ENCODE measurements at regions not wholly inside any gene's neighbourhood (a gene's known extent, or its start where the extent isn't known, plus 50 kb on each side); places are given as distances from the start of the nearest gene placed in this dataset.

- DNase-seq, result no peak
- Histone ChIP-seq H3K9me3 (ENCODE audit: control insufficient read depth in 2 of 2, low read length in 2 of 2) (no peaks in the 10 kb centered on the region), H3K36me3 (ENCODE audit: control insufficient read depth, insufficient read depth, low read length) (no peaks in the 10 kb centered on the region), H3K27ac (ENCODE audit: insufficient read depth, low read length, poor library complexity, severe bottlenecking) (no peak overlapping the region), H3K4me3 (ENCODE audit: low read depth, low read length) (no peak overlapping the region), H3K27me3 (ENCODE audit: control insufficient read depth, insufficient read depth, low read length) (peaks cover 12% of the 10 kb centered on the region), H3K4me1 (ENCODE audit: control insufficient read depth, insufficient read depth, low read length, poor library complexity, severe bottlenecking) (no peaks in the 10 kb centered on the region)
- H3K4me3 Mint-ChIP-seq, result no peak overlapping the region
- H3K9me3 Mint-ChIP-seq, result peaks cover 0 to 5% (median 0%) of the 10 kb centered on the region in 7 donors
- no peaks in the 10 kb centered on the region for H3K4me1 Mint-ChIP-seq
- no peak overlapping the region for H3K27ac Mint-ChIP-seq
- peaks cover 16% of the 10 kb centered on the region for H3K27me3 Mint-ChIP-seq
- ATAC-seq (ENCODE audit: low read depth in 2 of 2), result no peak
- no peaks in the 10 kb centered on the region for H3K36me3 Mint-ChIP-seq
These were observed 865.6 kb upstream of the ID2 start for GRCh38 chr2:7816233-7816632.

- Histone ChIP-seq H3K4me3 (ENCODE audit: low read depth, low read length) (no peak overlapping the region), H3K4me1 (ENCODE audit: control insufficient read depth, insufficient read depth, low read length, poor library complexity, severe bottlenecking) (no peaks in the 10 kb centered on the region), H3K9me3 (ENCODE audit: control insufficient read depth in 2 of 2, low read length in 2 of 2) (no peaks in the 10 kb centered on the region), H3K27me3 (ENCODE audit: control insufficient read depth, insufficient read depth, low read length) (peaks cover 8% of the 10 kb centered on the region), H3K27ac (ENCODE audit: insufficient read depth, low read length, poor library complexity, severe bottlenecking) (no peak overlapping the region), H3K36me3 (ENCODE audit: control insufficient read depth, insufficient read depth, low read length) (no peaks in the 10 kb centered on the region)
- Mint-ChIP-seq H3K36me3 (no peaks in the 10 kb centered on the region), H3K27ac (no peak overlapping the region), H3K4me3 (no peak overlapping the region), H3K9me3 (peaks cover 0 to 4% (median 0%) of the 10 kb centered on the region in 7 donors), H3K27me3 (peaks cover 15% of the 10 kb centered on the region), H3K4me1 (no peaks in the 10 kb centered on the region)
- ATAC-seq (ENCODE audit: low read depth in 2 of 2), result no peak
- no peak for DNase-seq
These were observed 864.9 kb upstream of the ID2 start for GRCh38 chr2:7816944-7817343.

- Mint-ChIP-seq H3K27me3 (peaks cover 15% of the 10 kb centered on the region), H3K4me1 (no peaks in the 10 kb centered on the region), H3K27ac (no peak overlapping the region), H3K4me3 (no peak overlapping the region), H3K36me3 (no peaks in the 10 kb centered on the region), H3K9me3 (peaks cover 0 to 4% (median 0%) of the 10 kb centered on the region in 7 donors)
- DNase-seq, result no peak
- H3K27me3 ChIP-seq (ENCODE audit: control insufficient read depth, insufficient read depth, low read length), result peaks cover 8% of the 10 kb centered on the region
- H3K9me3 ChIP-seq (ENCODE audit: control insufficient read depth in 2 of 2, low read length in 2 of 2), result no peaks in the 10 kb centered on the region
- no peak overlapping the region for H3K4me3 ChIP-seq (ENCODE audit: low read depth, low read length)
- no peaks in the 10 kb centered on the region for H3K36me3 ChIP-seq (ENCODE audit: control insufficient read depth, insufficient read depth, low read length)
- H3K27ac ChIP-seq (ENCODE audit: insufficient read depth, low read length, poor library complexity, severe bottlenecking), result no peak overlapping the region
- H3K4me1 ChIP-seq (ENCODE audit: control insufficient read depth, insufficient read depth, low read length, poor library complexity, severe bottlenecking), result no peaks in the 10 kb centered on the region
- ATAC-seq (ENCODE audit: low read depth in 2 of 2), result no peak
These were observed 862.5 kb upstream of the ID2 start for GRCh38 chr2:7819316-7819715.

- ATAC-seq (ENCODE audit: low read depth in 2 of 2), result no peak
These were observed 862.0 kb upstream of the ID2 start for GRCh38 chr2:7819850-7820249.

GRCh38 chr2:7824211-7824610 is 857.6 kb upstream of the ID2 start:
- no peak for ATAC-seq (ENCODE audit: low read depth in 2 of 2)
- H3K4me1 Mint-ChIP-seq, result peaks cover 0 to 8% (median 2%) of the 10 kb centered on the region in 4 donors
- H3K4me1 ChIP-seq (ENCODE audit: control insufficient read depth, insufficient read depth, low read length, poor library complexity, severe bottlenecking), result no peaks in the 10 kb centered on the region
- H3K36me3 ChIP-seq (ENCODE audit: control insufficient read depth, insufficient read depth, low read length), result no peaks in the 10 kb centered on the region
- no peaks in the 10 kb centered on the region for H3K9me3 ChIP-seq (ENCODE audit: control insufficient read depth in 2 of 2, low read length in 2 of 2)
- no peaks in the 10 kb centered on the region for H3K36me3 Mint-ChIP-seq
- no peak for DNase-seq
- H3K4me3 ChIP-seq (ENCODE audit: low read depth, low read length), result no peak overlapping the region
- H3K27ac ChIP-seq (ENCODE audit: insufficient read depth, low read length, poor library complexity, severe bottlenecking), result no peak overlapping the region
- no peaks in the 10 kb centered on the region for H3K27me3 Mint-ChIP-seq
- H3K27ac Mint-ChIP-seq, result no peak overlapping the region
- H3K4me3 Mint-ChIP-seq, result no peak overlapping the region
- no peaks in the 10 kb centered on the region for H3K27me3 ChIP-seq (ENCODE audit: control insufficient read depth, insufficient read depth, low read length)
- H3K9me3 Mint-ChIP-seq, result peaks cover 0 to 3% (median 0%) of the 10 kb centered on the region in 7 donors

More at GRCh38 chr2:7819850-7820249, 862.0 kb upstream of the ID2 start:
- Histone ChIP-seq H3K27ac (ENCODE audit: insufficient read depth, low read length, poor library complexity, severe bottlenecking) (no peak overlapping the region), H3K4me1 (ENCODE audit: control insufficient read depth, insufficient read depth, low read length, poor library complexity, severe bottlenecking) (no peaks in the 10 kb centered on the region), H3K27me3 (ENCODE audit: control insufficient read depth, insufficient read depth, low read length) (peaks cover 8% of the 10 kb centered on the region), H3K9me3 (ENCODE audit: control insufficient read depth in 2 of 2, low read length in 2 of 2) (no peaks in the 10 kb centered on the region), H3K36me3 (ENCODE audit: control insufficient read depth, insufficient read depth, low read length) (no peaks in the 10 kb centered on the region), H3K4me3 (ENCODE audit: low read depth, low read length) (no peak overlapping the region)
- H3K36me3 Mint-ChIP-seq, result no peaks in the 10 kb centered on the region
- no peak overlapping the region for H3K4me3 Mint-ChIP-seq
- H3K9me3 Mint-ChIP-seq, result peaks cover 0 to 4% (median 0%) of the 10 kb centered on the region in 7 donors
- DNase-seq, result no peak
- no peak overlapping the region for H3K27ac Mint-ChIP-seq
- H3K27me3 Mint-ChIP-seq, result peaks cover 15% of the 10 kb centered on the region
- no peaks in the 10 kb centered on the region for H3K4me1 Mint-ChIP-seq

- DNase-seq, result peak in 1 of 3 donors; percentile 2
- H3K4me1 Mint-ChIP-seq, result peaks cover 0 to 8% (median 2%) of the 10 kb centered on the region in 4 donors
- H3K4me3 Mint-ChIP-seq, result no peak overlapping the region
- Histone ChIP-seq H3K36me3 (ENCODE audit: control insufficient read depth, insufficient read depth, low read length) (no peaks in the 10 kb centered on the region), H3K9me3 (ENCODE audit: control insufficient read depth in 2 of 2, low read length in 2 of 2) (no peaks in the 10 kb centered on the region), H3K4me1 (ENCODE audit: control insufficient read depth, insufficient read depth, low read length, poor library complexity, severe bottlenecking) (no peaks in the 10 kb centered on the region), H3K27ac (ENCODE audit: insufficient read depth, low read length, poor library complexity, severe bottlenecking) (no peak overlapping the region), H3K4me3 (ENCODE audit: low read depth, low read length) (no peak overlapping the region), H3K27me3 (ENCODE audit: control insufficient read depth, insufficient read depth, low read length) (no peaks in the 10 kb centered on the region)
- peaks cover 0 to 3% (median 0%) of the 10 kb centered on the region in 7 donors for H3K9me3 Mint-ChIP-seq
- ATAC-seq (ENCODE audit: low read depth in 2 of 2), result no peak
- peaks cover 9% of the 10 kb centered on the region for H3K27me3 Mint-ChIP-seq
- H3K36me3 Mint-ChIP-seq, result no peaks in the 10 kb centered on the region
- H3K27ac Mint-ChIP-seq, result no peak overlapping the region
These were observed 856.1 kb upstream of the ID2 start for GRCh38 chr2:7825591-7826312.

GRCh38 chr2:7826656-7827055 is 855.2 kb upstream of the ID2 start:
- Histone ChIP-seq H3K9me3 (ENCODE audit: control insufficient read depth in 2 of 2, low read length in 2 of 2) (no peaks in the 10 kb centered on the region), H3K4me3 (ENCODE audit: low read depth, low read length) (no peak overlapping the region), H3K4me1 (ENCODE audit: control insufficient read depth, insufficient read depth, low read length, poor library complexity, severe bottlenecking) (no peaks in the 10 kb centered on the region), H3K27ac (ENCODE audit: insufficient read depth, low read length, poor library complexity, severe bottlenecking) (no peak overlapping the region), H3K36me3 (ENCODE audit: control insufficient read depth, insufficient read depth, low read length) (no peaks in the 10 kb centered on the region), H3K27me3 (ENCODE audit: control insufficient read depth, insufficient read depth, low read length) (no peaks in the 10 kb centered on the region)
- peaks cover 14% of the 10 kb centered on the region for H3K27me3 Mint-ChIP-seq
- ATAC-seq (ENCODE audit: low read depth in 2 of 2) (no peak), DNase-seq (no peak)
- peaks cover 0 to 3% (median 0%) of the 10 kb centered on the region in 7 donors for H3K9me3 Mint-ChIP-seq
- no peaks in the 10 kb centered on the region for H3K36me3 Mint-ChIP-seq
- no peak overlapping the region for H3K4me3 Mint-ChIP-seq
- H3K4me1 Mint-ChIP-seq, result peaks cover 0 to 8% (median 2%) of the 10 kb centered on the region in 4 donors
- no peak overlapping the region for H3K27ac Mint-ChIP-seq

GRCh38 chr2:7829241-7829640 is 852.6 kb upstream of the ID2 start:
- Histone ChIP-seq H3K36me3 (ENCODE audit: control insufficient read depth, insufficient read depth, low read length) (no peaks in the 10 kb centered on the region), H3K27ac (ENCODE audit: insufficient read depth, low read length, poor library complexity, severe bottlenecking) (no peak overlapping the region), H3K9me3 (ENCODE audit: control insufficient read depth in 2 of 2, low read length in 2 of 2) (no peaks in the 10 kb centered on the region), H3K4me1 (ENCODE audit: control insufficient read depth, insufficient read depth, low read length, poor library complexity, severe bottlenecking) (no peaks in the 10 kb centered on the region), H3K4me3 (ENCODE audit: low read depth, low read length) (no peak overlapping the region), H3K27me3 (ENCODE audit: control insufficient read depth, insufficient read depth, low read length) (no peaks in the 10 kb centered on the region)
- Mint-ChIP-seq H3K9me3 (peaks cover 0 to 2% (median 0%) of the 10 kb centered on the region in 7 donors), H3K27me3 (peaks cover 15% of the 10 kb centered on the region), H3K4me1 (peaks cover 0 to 8% (median 2%) of the 10 kb centered on the region in 4 donors), H3K27ac (no peak overlapping the region), H3K4me3 (no peak overlapping the region), H3K36me3 (no peaks in the 10 kb centered on the region)
- DNase-seq (no peak), ATAC-seq (ENCODE audit: low read depth in 2 of 2) (no peak)
